ENCODE measurements at regions not wholly inside any gene's neighbourhood (a gene's known extent, or its start where the extent isn't known, plus 50 kb on each side); places are given as distances from the start of the nearest gene placed in this dataset.

DNA sequence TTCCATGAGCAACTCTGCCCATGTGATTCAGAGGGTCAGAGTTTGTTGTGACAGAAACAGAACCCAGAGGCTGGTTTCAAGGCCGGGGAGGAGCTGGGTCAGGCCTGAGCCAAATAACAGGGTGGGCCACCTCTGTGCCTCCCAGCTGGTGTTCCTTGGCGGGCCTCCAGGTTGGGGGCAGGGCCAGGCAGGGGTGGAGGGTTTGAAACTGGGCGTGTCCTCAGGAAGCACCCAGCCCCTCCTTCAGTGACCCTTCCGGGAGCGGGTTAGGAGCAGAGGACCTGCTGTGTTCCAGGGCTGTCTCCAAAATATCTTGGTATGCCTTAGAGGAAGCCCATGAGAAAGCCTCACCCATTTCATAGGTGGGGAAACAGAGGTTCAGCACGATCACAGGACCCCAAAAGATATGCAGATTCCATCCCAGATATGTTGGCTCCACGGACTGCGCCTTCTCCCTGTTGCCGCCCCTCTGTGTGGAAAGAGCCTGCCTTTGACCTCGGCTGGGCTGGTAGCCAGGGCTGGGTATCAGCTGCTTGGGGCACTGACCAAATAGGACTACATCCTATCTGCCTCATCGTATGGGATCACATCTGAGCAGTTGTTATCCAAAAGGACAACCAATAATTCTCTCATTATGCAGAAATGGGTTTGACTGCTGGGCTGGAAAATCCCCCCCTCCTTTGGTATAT is 74.8 kb upstream of the GLI2 start:
- TF ChIP-seq POLR2AphosphoS5 (IDR thresholded peaks at IDR 0.05; ENCODE audit: insufficient read depth in 1 of 2, low read depth in 1 of 2) = no peak
- TF ChIP-seq, protein P1, sequence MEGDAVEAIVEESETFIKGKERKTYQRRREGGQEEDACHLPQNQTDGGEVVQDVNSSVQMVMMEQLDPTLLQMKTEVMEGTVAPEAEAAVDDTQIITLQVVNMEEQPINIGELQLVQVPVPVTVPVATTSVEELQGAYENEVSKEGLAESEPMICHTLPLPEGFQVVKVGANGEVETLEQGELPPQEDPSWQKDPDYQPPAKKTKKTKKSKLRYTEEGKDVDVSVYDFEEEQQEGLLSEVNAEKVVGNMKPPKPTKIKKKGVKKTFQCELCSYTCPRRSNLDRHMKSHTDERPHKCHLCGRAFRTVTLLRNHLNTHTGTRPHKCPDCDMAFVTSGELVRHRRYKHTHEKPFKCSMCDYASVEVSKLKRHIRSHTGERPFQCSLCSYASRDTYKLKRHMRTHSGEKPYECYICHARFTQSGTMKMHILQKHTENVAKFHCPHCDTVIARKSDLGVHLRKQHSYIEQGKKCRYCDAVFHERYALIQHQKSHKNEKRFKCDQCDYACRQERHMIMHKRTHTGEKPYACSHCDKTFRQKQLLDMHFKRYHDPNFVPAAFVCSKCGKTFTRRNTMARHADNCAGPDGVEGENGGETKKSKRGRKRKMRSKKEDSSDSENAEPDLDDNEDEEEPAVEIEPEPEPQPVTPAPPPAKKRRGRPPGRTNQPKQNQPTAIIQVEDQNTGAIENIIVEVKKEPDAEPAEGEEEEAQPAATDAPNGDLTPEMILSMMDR (IDR thresholded peaks at IDR 0.05) = no peak
- TF ChIP-seq POLR2A (IDR thresholded peaks at IDR 0.05) = no peak

Data from vagina (tissue), 2 donors.